A673 (cell line): ENCODE measurements at regions not wholly inside any gene's neighbourhood (a gene's known extent, or its start where the extent isn't known, plus 50 kb on each side); places are given as distances from the start of the nearest gene placed in this dataset.

ENCODE experiments used
- EZH2 ChIP-seq: fragments of 200-600 bp; sonication (generic); IDR thresholded peaks from 2 replicates; pipeline ENCODE4 v1.6.1; 2017; ENCODE audit warnings: borderline replicate concordance, low read depth, mild to moderate bottlenecking, mixed read lengths, antibody characterized with exemption, low read length; ENCODE audit not compliant: poor library complexity, severe bottlenecking
- TF ChIP-seq, protein P1 (sequence below): fragments of 300-800, 200-600 bp; sonication (generic); conservative IDR thresholded peaks from 2 replicates; pipeline ENCODE4 v1.5.1; 2017; ENCODE audit warnings: low read depth, mild to moderate bottlenecking, antibody characterized with exemption, low read length, moderate library complexity, mixed read lengths

DNA sequence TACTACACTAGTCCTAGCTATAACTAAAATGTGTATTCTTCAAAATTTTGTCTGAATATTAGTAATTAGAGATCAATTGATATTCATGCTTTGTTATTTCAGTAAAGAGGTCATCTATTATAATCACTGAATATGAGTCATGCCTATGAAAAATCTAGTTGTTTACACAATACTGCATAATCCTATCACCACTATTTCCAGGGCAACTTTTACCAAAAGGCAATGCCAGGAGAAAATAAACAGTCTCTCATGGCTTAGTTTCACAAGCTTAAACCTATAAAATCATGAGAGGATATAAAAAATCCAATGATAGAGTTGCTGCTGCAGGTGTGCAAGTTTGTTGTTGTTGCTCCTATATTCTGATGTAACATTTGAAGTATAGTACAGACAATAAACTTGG, 149.9 kb upstream of the COL1A2 start:
- TF ChIP-seq, protein P1, sequence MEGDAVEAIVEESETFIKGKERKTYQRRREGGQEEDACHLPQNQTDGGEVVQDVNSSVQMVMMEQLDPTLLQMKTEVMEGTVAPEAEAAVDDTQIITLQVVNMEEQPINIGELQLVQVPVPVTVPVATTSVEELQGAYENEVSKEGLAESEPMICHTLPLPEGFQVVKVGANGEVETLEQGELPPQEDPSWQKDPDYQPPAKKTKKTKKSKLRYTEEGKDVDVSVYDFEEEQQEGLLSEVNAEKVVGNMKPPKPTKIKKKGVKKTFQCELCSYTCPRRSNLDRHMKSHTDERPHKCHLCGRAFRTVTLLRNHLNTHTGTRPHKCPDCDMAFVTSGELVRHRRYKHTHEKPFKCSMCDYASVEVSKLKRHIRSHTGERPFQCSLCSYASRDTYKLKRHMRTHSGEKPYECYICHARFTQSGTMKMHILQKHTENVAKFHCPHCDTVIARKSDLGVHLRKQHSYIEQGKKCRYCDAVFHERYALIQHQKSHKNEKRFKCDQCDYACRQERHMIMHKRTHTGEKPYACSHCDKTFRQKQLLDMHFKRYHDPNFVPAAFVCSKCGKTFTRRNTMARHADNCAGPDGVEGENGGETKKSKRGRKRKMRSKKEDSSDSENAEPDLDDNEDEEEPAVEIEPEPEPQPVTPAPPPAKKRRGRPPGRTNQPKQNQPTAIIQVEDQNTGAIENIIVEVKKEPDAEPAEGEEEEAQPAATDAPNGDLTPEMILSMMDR = no peak
- TF ChIP-seq EZH2 = no peak
